ENCODE measurements at regions not wholly inside any gene's neighbourhood (a gene's known extent, or its start where the extent isn't known, plus 50 kb on each side); places are given as distances from the start of the nearest gene placed in this dataset.

- TF ChIP-seq CTCF (IDR thresholded peaks at IDR 0.05) (no peak), EP300 (IDR thresholded peaks at IDR 0.05) (no peak)
Observed at GRCh38 chr9:96056226-96056625, 180.7 kb downstream of the ERCC6L2 start.
